ENCODE measurements at regions not wholly inside any gene's neighbourhood (a gene's known extent, or its start where the extent isn't known, plus 50 kb on each side); places are given as distances from the start of the nearest gene placed in this dataset.

DNA sequence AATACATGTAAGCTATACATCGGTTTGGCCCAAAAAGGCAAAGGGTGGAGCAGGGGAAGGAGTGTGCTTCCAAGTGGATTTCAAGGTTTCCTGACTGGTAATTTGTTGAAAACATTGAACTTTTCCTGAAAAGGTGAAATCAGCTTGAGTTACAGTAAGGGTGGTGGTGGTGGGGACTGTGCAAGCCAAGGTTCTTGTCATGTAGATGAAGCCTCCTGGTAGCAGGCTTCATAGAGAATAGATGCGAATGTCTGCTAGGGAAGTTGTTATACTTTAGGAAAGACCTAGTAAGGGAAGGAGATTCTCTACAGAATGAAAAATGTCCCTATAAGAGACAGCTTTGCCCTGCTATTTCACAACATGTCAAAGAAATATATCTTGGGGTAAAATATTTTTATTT lies 528.2 kb upstream of the CBLB start:
- DNase-seq (ENCODE audit: extremely low read depth, low read depth), result no peak
- TF ChIP-seq, protein P1, sequence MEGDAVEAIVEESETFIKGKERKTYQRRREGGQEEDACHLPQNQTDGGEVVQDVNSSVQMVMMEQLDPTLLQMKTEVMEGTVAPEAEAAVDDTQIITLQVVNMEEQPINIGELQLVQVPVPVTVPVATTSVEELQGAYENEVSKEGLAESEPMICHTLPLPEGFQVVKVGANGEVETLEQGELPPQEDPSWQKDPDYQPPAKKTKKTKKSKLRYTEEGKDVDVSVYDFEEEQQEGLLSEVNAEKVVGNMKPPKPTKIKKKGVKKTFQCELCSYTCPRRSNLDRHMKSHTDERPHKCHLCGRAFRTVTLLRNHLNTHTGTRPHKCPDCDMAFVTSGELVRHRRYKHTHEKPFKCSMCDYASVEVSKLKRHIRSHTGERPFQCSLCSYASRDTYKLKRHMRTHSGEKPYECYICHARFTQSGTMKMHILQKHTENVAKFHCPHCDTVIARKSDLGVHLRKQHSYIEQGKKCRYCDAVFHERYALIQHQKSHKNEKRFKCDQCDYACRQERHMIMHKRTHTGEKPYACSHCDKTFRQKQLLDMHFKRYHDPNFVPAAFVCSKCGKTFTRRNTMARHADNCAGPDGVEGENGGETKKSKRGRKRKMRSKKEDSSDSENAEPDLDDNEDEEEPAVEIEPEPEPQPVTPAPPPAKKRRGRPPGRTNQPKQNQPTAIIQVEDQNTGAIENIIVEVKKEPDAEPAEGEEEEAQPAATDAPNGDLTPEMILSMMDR (IDR thresholded peaks at IDR 0.05; ENCODE audit: low read depth, low read length), result no peak

DNA sequence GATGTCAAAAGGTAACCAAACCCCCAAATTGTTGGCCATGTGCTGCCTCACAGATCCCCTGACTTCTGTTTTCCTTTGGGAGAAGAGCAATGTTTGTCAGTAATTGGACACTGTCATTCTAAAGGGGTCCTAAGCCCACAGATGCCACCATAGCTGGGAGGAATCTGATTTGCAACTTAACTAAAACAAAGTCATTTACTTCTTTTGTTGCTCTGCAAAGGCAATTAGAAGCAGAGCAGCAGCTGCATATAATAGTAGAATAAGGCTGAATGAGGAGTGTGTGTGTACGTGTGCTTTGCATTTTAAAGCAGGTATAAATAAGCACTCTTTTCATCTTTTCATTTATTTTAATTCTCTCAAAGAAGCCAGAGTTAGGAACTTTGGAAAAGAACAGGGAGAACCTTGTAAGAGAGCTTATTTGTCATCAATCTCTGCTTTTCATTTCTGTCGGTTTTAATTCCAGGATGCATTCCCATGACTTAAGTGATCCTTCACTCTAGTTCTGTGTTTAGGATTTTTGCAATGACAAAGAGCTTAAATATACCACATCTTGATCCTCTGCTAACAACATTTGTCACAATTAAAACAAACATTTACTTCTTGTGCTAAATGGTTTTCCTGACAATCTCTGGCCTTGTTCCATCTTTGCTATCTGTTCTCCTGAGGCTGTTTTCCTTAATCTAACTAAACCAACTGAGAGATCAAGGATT lies 530.2 kb upstream of the CBLB start:
- peak; percentile 44 for DNase-seq (ENCODE audit: extremely low read depth, low read depth)
- TF ChIP-seq, protein P1 (IDR thresholded peaks at IDR 0.05; ENCODE audit: low read depth, low read length), result no peak

DNA sequence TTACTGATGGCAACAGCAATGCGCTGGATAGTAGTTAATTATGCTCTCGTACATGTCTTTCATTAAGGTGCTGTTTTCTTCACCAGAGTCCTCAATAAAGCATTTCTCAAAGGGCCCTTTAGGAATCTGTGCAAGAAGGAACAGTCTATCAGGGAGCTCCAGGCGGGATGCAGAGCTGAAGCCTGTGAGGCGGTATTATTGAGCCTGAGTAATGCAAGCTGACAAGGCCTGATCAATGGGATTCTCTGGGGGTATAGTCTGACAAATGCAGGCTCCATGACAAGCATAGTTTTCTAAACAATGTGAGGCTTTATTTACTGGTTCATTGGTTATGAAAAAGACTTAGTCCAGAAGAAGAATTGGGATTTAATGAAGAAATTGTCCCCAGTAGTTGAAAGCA lies 530.9 kb upstream of the CBLB start:
- TF ChIP-seq, protein P1 (IDR thresholded peaks at IDR 0.05; ENCODE audit: low read depth, low read length), result no peak
- DNase-seq (ENCODE audit: extremely low read depth, low read depth), result no peak

DNA sequence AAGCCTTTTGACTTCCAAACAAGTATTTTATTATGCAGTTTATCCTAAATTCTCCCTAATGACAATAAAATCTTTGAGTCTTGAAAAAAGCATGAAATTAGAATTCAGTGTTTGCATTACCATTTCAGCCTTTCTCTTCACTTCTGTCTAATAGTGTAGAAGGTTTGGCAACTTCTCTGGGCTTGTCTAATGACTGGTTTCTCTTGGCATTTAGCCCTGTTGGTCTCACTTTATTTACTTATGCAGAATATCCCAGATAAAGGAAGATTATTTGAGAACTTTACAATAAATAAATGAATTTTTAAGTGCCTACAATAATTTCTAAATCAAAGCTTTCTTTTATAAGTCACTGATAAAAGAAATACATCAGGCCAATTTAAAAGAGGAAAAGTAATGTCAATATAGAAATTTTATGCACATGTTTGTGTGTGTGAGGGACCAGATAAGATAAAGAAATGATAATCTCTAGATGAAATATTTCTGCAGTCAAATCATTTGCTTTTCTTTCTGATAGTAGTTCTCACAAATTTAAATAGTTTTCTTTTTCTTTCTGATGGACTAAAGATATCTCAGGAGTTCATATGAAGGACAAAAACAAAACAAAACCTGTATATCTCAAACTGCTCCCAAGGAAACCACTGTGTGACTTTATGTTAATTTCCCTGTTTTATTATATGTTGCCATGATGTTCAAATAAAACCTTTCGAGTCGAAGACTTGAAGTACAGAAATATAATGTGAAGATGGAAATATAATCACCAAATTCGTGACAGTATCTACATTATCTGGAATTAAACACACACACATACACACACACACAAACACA lies 533.1 kb upstream of the CBLB start:
- TF ChIP-seq, protein P1 (IDR thresholded peaks at IDR 0.05; ENCODE audit: low read depth, low read length), result no peak
- DNase-seq (ENCODE audit: extremely low read depth, low read depth), result peak; percentile 1

DNA sequence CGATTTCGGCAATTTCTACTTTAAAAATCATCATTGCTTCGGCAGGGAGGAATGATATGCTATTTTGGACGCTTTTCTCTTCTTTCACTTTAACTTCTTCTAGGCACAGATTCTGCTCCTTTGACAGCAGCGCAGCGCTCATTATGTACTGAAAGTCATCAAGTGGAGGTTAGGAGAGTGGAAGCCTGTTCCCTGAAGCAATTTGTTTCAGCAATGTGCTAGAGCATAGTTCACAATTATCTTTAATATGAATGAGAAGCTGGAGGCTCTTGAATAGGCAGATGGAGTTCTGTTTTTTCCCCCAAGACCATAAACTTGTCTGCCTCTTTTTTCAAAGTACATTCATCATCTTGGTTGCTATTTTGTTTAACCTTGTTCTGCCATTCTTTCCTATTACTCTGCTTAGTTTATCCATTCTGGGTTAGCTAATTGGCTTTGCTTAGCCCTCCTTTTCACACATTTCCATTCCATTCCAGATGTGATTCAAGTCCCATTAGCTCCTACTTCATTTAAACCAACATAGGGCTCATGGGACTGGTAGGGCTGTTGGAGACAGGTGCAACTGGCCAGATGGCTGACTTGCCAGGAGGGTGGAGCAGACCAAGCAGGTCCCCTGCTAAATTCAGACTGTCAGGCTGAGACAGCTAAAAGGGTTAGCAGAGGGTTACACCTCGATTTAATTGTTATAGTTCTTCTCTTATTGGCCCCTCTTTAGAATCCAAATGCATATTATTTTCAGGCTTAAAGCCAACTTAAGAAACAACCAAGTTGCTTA lies 534.7 kb upstream of the CBLB start:
- TF ChIP-seq, protein P1 (IDR thresholded peaks at IDR 0.05; ENCODE audit: low read depth, low read length), result no peak
- no peak for DNase-seq (ENCODE audit: extremely low read depth, low read depth)

DNA sequence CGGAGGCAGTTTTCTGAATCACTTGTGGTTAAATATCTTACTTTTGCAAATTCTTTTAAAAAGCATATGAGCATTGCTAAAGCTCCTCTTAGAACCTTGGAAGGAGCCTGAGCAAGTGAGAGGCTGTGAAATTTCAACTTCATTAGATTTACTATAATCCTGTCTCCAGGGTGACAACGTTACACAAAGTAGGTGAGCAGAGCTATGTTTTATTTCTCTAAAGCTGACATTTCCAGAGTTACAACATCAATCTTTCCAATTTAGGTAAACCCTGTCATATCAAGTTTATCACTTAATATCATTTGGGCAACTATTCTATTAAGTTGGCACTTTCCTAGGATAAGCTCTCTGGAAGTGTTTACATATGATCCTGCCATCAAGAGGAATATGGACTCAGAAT lies 544.9 kb upstream of the CBLB start:
- no peak for DNase-seq (ENCODE audit: extremely low read depth, low read depth)
- TF ChIP-seq, protein P1 (IDR thresholded peaks at IDR 0.05; ENCODE audit: low read depth, low read length), result no peak
